ENCODE measurements at regions not wholly inside any gene's neighbourhood (a gene's known extent, or its start where the extent isn't known, plus 50 kb on each side); places are given as distances from the start of the nearest gene placed in this dataset.

GRCh38 chr7:34236839-34237492 is 331.6 kb downstream of the BMPER start:
- H3K4me3 ChIP-seq (replicated peaks; ENCODE audit: low read depth, low read length): no peak overlapping the region
- TF ChIP-seq CTCF (IDR thresholded peaks at IDR 0.05; ENCODE audit: low read depth, low read length, missing control alignments): no peak
- DNase-seq (ENCODE audit: extremely low read depth, low read depth): no peak

- H3K4me3 ChIP-seq (replicated peaks; ENCODE audit: low read depth, low read length): no peak overlapping the region
- no peak for DNase-seq (ENCODE audit: extremely low read depth, low read depth)
- TF ChIP-seq CTCF (IDR thresholded peaks at IDR 0.05; ENCODE audit: low read depth, low read length, missing control alignments): no peak
Observed at GRCh38 chr7:34237493-34237849, 332.1 kb downstream of the BMPER start.

GRCh38 chr7:34240417-34240816 is 335.1 kb downstream of the BMPER start:
- TF ChIP-seq CTCF (IDR thresholded peaks at IDR 0.05; ENCODE audit: low read depth, low read length, missing control alignments): no peak
- no peak overlapping the region for H3K4me3 ChIP-seq (replicated peaks; ENCODE audit: low read depth, low read length)
- no peak for DNase-seq (ENCODE audit: extremely low read depth, low read depth)

- TF ChIP-seq CTCF (IDR thresholded peaks at IDR 0.05; ENCODE audit: low read depth, low read length, missing control alignments): no peak
- no peak overlapping the region for H3K4me3 ChIP-seq (replicated peaks; ENCODE audit: low read depth, low read length)
- DNase-seq (ENCODE audit: extremely low read depth, low read depth): no peak
Observed at GRCh38 chr7:34242391-34242790, 337.1 kb downstream of the BMPER start.

- H3K4me3 ChIP-seq (replicated peaks; ENCODE audit: low read depth, low read length): no peak overlapping the region
- DNase-seq (ENCODE audit: extremely low read depth, low read depth): no peak
- TF ChIP-seq CTCF (IDR thresholded peaks at IDR 0.05; ENCODE audit: low read depth, low read length, missing control alignments): no peak
Observed at GRCh38 chr7:34245246-34245645, 339.9 kb downstream of the BMPER start.

- TF ChIP-seq CTCF (IDR thresholded peaks at IDR 0.05; ENCODE audit: low read depth, low read length, missing control alignments): no peak
- no peak overlapping the region for H3K4me3 ChIP-seq (replicated peaks; ENCODE audit: low read depth, low read length)
- no peak for DNase-seq (ENCODE audit: extremely low read depth, low read depth)
Observed at GRCh38 chr7:34247468-34247867, 342.1 kb downstream of the BMPER start.

GRCh38 chr7:34249192-34249591 is 343.9 kb downstream of the BMPER start:
- no peak for TF ChIP-seq CTCF (IDR thresholded peaks at IDR 0.05; ENCODE audit: low read depth, low read length, missing control alignments)
- H3K4me3 ChIP-seq (replicated peaks; ENCODE audit: low read depth, low read length): no peak overlapping the region
- no peak for DNase-seq (ENCODE audit: extremely low read depth, low read depth)

Data from HFF-Myc (cell line).